HG03060 (cell line): ENCODE measurements at regions not wholly inside any gene's neighbourhood (a gene's known extent, or its start where the extent isn't known, plus 50 kb on each side); places are given as distances from the start of the nearest gene placed in this dataset.

Experiments
- ATAC-seq: cut with Tn5 transposase; IDR thresholded peaks from one replicate; pipeline ENCODE4 v1.9.1; 2021; ENCODE audit warnings: low read depth, moderate number of reproducible peaks; ENCODE audit not compliant: unreplicated experiment

DNA sequence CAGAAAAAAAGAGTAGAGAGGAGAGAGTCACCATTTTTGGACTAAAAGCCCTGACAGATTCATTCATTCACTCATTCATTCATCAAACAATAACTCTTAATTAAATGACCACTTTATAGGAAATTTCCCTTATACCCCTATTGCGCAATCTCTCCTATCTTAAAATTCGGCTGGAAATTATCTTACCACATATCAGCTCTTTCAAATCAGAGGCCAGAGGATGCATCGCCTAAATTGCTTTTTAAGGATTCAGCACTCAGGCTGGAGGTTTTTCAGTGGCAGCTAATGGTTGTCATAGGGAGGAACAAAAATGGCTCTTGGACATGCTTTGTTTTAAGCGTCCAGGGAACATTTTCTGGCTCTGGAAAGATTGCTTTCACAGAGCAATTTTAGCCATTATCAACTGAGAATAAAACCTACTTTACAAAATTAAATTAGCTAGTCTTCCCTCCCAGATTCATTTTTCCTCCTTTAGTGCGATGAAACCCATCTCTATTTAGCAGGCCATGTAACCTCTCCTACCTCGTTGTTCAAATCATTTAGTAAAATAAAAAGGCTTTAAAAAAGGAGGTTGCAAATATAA is 115.2 kb downstream of the OLFM4 start:
- ATAC-seq = no peak

DNA sequence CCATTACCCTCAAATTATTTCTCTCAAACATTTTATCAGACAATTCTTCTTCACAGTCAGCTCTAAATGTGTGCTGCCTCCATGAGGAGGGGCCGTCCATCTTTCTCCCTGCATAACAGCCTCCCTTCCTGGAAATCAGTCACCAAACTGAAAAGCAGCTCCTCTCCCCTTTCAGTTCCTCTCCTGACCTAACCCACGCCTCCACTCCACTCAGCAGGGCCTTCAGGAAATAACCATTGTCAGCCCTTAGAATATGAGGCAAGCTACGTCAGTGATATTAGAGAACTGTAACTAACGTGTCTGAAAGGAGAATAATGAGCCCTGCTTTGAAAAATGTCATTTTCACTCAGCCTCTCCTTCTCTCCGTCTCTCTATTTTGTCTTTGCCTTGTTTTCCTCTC is 116.2 kb downstream of the OLFM4 start:
- ATAC-seq = no peak

DNA sequence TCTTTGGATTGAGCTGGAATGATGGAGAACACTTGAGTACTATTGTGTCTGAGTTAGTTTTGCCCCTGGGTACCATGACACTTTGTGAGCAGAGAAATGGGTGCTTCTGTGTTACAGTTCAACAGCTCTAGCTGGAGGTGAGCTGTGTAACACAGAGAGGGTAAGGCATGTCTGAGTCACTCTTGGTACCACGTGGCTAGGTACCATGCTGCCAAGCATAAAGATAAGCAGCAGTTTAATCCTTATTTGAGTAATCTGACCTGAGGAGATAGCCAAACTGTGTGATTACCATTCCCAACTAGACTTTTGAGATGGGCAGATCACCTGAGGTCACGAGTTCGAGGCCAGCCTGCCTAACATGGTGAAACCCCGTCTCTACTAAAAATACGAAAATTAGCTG is 122.0 kb downstream of the OLFM4 start:
- ATAC-seq = no peak

DNA sequence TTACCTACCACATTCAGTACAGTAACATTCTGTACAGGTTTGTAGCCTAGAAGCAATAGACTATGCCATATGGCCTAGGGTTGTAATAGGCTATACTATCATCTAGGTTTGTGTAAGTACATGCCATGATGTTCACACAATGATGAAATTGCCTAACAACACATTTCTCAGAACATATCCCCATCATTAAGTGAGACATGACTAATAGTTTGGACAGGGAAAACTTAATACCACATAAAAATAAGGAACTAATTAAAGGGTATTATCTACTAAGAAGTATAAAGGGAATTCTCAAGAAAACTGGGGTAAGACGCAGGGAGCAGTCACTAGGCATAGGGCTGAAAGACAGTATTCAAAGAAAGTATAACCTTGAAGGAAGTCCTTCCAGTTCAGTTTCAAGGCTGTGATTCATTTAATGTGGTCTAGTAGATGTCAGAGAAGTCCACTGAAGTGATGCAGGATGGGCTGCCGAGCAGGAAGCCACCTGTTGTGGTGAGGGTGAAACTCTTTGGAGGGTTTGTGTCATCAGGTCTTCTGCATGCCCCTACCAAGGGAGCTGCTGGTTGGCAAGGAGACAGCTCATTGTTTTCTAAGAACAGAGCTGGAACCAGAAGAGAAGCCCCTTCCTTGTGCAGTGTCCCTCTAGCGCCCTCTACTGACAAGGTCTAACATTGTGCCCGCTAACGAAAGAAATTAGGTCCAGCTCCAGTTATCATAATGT is 122.9 kb downstream of the OLFM4 start:
- ATAC-seq = peak; percentile 93

DNA sequence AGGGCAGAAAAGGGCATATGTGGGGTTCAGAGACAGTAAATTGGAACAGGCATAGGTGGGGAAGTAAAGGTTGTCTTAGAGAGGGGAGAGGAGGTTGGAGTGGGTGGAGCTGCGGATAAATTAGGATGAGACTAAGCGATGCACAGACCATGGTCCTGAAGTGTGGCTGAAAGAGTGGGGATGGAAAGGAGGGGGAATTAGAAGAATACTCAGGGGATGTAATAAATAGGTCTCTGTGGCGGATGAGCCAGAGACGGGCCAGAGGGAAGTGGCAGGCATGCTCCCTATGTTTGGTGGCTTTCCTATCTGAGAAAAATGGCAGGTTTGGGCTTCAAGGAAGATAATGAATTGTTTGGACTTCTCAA is 123.4 kb downstream of the OLFM4 start:
- ATAC-seq = no peak

DNA sequence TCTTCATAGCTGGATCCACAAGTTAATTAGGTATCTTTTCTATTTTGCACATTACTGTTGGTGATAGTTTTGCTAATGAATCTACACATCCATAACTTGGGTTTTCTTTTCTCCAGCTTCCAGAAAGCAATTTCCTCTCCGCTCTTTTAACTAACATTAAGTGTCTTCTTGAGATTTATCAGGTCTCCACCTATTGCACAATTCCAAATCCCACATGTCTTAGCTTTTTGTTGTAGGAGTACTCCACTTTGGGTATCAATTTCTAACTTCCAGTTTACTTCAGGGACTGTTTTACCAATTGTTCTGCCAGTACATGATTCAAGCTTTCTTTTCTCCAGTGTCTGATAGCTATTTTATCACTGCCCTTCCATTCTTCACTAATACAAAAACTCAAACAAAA is 129.6 kb downstream of the OLFM4 start:
- ATAC-seq = no peak

DNA sequence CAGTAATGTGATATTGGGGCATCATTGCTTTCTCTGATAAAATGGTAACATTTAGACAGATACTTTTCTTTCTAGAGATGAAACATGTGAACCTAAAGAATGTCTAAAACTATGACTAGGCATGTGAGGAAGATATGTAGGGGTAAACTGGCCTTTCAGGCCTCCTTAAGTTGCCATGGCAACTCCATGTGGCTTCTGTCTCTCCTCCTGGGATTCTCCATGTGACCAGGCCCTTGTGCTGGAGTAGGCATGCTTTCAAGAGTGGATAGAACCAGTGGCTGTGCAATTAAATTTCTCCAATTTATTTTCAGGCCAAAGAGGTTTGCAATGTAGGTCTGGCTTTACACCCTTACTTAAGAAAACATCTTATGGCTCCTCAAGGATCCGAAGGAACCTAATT is 130.8 kb downstream of the OLFM4 start:
- ATAC-seq = no peak

DNA sequence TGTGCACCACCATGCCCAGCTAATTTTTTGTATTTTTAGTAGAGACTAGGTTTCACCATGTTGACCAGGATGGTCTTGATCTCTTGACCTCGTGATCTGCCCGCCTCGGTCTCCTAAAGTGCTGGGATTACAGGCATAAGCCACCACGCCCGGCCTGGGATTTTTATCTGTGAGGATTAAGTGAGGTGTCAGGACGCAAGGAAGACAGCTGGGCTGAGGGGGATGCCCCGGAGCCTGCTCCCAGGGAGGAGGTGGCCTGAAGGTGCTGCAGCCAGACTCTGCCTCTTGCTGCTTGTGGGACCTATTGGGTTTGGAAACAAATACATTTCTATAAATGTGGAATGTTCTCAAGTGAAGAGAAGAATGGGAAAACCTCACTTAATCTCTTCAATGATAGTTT is 131.6 kb downstream of the OLFM4 start:
- no peak for ATAC-seq

DNA sequence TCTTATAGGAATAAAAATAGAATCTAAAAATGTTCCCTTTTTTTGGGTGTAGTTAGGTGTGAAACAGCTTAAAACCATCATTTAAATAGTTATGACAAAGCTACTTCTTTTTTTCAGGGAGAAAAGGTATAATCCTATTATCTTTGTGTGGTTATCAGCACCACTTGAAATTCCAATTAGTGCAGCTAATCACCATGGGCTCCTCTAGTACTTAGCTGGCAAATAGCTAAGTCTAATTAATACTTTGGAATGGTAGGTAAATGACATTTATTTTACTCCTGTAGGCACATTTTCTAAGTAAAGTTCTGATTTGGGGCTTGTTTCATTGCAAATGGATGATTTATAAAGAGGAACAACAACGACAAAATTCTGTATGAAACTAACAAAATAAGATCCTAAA is 132.6 kb downstream of the OLFM4 start:
- no peak for ATAC-seq

DNA sequence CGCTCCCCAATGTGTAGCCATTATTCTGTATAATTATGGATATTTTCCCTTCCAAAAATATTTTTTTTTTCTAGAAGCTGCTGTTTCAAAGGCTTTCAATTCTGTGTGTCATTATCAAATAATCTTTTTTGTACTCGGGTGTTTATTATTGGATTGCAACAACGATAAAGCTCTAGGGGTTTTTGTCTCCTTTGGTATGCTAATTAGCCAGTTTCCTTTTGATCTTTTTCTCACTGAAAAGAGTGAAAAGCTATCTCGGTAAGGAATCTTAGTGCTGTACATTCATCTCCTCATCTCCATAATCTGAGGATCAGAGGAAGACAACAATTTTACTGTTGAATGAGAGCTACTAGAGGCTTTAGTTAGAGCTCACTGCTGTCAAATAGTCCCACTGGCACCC is 136.6 kb downstream of the OLFM4 start:
- no peak for ATAC-seq

DNA sequence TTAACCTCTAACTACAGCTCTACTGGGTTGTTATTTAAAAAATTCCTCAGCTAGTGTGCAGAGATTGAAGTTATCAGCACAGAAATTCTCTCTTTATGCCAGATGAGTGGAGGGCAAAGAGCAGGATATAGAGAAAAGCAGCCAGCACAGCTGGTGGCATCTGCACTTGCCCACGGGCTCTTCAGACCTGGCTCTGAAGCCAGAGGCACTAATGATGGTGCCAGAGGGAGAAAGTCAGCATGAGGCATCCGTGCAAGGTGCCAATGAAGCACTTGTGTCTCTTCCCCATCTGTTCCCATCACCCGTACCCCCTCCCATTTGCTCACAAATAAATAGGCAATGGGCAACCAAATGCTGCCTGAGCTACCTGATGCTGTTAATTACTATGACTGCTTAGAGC is 138.9 kb downstream of the OLFM4 start:
- no peak for ATAC-seq

DNA sequence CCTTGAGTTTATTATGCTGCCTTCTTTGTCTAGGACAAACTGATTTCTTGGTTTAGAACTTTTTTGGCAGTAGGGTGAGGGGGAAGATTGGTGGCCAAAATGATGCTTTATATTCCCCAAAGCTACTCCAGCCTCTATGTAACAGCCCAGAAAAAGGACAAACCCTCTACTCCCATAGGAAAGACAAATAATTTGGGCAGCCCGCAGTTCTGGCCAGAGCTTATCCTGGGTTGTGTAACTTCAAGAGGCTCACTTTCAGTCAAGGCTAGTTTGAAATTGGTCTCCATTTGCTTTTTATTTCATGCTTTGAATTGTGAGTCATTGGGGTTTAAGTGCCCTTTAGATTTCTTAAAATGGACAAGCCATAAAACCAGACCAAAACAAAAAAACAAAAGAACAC is 142.3 kb downstream of the OLFM4 start:
- ATAC-seq = no peak

DNA sequence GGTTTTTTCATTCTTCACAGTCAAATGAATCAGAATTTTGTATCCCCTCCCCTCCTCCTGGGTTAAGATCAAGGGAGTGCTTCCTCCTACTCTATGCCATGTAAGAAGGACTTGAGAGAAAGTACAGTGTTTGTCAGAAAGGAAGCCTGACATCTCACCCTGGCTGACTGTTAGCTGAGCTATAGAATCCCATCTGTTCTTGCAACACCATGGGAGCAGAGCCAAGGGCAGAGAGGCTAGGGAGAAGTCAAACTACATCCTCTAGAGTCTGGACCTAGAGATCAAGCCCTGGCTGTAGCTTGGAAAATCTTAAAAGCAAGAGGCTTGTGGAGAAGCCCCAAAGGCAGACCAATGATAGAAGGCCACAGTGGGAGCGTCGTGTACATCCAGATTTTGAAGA is 145.9 kb downstream of the OLFM4 start:
- ATAC-seq = no peak

DNA sequence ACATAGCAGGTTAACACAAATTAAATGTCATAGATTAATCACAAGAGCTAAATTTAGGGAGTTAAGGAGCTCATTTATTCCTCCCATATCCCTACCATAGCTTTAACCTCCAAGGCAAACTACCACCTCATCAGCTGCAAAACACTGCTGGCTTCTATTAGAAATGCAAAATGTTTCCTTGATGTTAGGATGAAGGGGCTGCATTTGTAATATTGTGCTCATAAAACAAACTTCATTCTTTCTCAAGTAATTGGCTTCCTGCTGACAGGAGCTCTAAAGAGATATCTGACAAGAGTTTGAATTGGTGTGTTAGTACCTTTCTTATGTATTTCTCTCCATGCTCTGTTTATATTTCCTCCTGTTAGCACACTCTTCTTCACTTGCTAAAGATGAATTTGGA is 152.1 kb downstream of the OLFM4 start:
- no peak for ATAC-seq

DNA sequence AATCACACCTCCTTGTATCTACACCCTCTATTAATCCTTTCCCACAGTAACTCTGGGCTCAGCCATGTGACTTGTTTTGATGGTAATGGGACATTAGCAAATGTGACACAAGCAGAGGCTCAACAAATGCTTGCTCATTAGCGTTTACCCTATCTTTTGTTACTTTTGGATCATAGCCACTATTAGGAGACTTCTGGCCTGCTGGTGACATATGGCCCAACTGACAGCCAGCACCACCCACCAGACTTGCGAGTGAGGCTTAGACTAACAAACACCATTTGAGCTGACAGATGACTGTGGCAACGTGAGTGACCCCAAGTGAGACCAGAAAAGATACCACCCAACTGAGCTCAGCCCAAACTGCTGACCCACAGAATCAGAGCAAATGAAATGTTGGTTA is 154.1 kb downstream of the OLFM4 start:
- ATAC-seq = no peak

DNA sequence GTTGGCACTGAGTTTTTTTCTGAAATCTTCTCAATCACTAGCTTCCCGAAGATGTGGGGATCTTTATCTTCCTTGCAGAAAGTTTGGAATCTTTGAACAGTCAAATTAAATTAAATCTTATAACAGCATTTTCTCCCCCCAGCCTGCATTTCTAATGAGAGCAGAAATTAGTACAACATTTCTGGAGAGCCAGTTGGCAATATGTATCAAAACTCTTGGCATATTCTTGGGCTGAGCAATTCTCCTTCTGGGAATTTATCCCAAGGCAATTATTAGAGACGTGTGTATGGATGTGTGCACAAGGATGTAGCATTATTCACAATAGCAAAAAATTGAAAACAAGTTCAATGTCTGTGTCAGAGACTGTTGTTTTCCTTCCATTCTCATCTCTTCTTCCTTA is 159.5 kb downstream of the OLFM4 start:
- no peak for ATAC-seq

DNA sequence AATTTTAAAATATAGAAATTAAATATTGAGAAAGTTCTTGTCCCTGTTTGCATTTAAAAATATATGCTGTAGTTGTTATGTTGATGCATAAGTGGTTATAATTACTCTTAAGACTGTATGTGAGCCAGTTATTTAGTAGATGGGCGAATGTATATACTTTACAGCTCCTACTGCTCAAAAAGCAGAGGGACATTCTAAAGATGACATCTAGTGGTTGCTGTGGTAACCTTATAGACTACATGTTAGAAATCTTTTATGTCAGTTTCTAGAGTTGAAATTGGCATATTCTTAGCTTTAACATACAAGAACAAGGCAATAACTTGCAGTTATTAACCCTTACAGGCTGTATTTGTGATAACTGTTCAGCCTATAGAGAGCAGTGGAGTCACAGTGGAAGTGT is 160.5 kb downstream of the OLFM4 start:
- ATAC-seq = no peak

DNA sequence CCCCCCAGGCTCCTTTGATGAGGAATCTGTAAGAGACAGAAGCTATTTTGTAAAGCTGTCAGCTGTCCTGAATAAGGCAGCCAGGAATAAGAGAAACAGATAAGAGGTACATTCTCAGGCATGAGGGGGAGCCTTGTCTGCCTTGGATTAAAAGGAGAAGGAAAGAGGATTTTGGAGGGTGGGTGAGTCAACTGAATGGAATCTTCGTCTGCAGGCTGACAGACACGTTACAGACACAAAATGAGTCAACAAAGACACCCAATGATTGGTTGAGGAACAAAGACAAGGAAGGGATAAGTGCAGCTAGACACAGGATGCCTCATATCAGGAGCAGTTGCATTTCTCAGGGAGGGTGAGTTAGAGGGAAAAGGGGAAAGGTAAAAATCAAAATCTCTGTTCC is 162.5 kb downstream of the OLFM4 start:
- ATAC-seq = no peak

DNA sequence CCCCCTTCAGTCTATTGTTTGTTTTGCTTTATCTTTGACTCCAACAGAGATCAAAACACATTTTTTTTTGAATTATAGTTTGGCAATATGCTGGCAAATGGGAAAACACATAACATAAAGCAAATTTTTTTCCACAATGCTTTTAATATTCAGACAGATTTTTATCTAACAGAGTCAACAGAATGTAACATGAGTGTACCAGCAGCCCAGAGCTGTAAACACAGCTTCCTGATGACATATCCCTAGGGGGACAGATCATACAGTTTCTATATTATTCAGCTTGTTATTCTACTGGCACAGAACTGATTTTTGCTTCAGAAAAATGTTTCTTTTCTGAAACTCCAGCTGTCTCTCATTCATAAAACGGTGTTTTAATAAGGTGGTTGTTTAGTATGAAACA is 168.8 kb downstream of the OLFM4 start:
- ATAC-seq = no peak

DNA sequence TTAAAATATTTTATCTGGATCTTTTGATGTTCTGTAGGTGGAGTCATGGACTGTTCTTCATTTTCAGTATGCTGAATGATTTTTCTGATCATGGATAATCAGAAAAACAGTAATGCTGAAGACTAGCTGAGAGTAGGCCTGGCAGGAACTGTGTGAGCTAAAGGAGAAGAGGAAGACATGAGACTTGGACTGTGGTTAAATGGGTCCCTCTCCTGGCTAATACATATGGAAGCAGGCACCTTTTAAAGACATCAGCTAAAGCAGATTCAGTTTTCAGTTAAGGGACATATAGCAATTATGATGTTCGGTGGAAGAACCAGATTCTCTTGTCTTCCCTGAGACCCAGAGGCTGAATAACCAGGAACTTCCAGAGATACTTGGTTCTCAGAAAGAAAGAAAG is 169.4 kb downstream of the OLFM4 start:
- ATAC-seq = no peak

DNA sequence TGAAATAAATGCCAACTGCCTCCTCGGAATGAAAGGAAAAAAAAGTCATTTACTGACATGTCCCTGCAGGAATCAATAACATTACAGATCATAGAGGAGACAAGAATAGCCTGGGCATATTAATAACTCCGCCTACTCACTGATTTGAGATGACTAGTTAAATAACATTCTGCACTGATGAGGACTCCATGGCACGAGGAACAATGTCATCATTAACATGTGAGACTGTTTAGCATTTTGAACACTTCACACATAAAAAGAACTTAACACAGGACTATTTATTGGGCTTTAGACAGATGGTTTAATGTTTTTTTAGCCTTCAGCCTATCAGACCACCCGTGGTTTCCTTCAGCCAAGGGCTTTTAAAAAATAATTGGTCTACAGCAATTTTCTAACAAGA is 170.1 kb downstream of the OLFM4 start:
- ATAC-seq = no peak

DNA sequence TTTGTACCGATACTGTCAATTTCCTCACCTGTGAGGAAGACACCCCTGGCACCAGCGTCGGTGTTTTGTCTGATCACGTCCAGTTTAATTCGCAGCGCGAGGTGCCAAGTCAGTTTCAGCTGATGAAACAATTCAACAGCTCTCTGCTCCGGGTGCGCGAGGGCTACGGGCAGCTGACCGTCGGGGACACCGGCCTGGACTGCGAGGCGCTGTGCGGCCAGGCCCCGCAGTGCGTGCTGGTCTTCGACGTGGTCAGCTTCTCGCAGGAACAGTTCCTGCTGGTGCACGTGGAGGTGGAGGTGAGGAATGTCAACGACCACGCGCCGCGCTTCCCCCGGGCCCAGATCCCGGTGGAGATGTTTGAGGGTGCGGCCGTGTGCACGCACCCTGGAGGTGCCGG is 171.5 kb downstream of the OLFM4 start:
- no peak for ATAC-seq
